Caco-2 (cell line): ENCODE measurements at regions not wholly inside any gene's neighbourhood (a gene's known extent, or its start where the extent isn't known, plus 50 kb on each side); places are given as distances from the start of the nearest gene placed in this dataset.

Experiments used
- BruUV-seq: library from RNA; stranded (reverse); fragments of 400-500 nt; replicated peaks from 2 replicates; lab custom pipeline; 2021; lab: Mats Ljungman, UMichigan
- CTCF ChIA-PET: fragments of 300-600 bp; sonication (Branson Sonifier 250); formaldehyde crosslinking; loops from one replicate; lab custom pipeline; 2022; ENCODE audit warnings: antibody characterized with exemption; lab: Charles Lee
- POLR2A ChIA-PET: fragments of 300-600 bp; sonication (Branson Sonifier 250); formaldehyde crosslinking; loops from one replicate; lab custom pipeline; 2022; ENCODE audit warnings: antibody characterized with exemption; lab: Charles Lee
- DNase-seq, 2 experiments: peaks; one replicate each; pipeline versions ENCODE4 v3.0.0 to v3.0.0-alpha.2; 2020 to 2022
- H3K27me3 ChIP-seq: replicated peaks from 2 replicates; pipeline ENCODE4 v1.6.0; 2011; ENCODE audit warnings: low read length; ENCODE audit not compliant: control insufficient read depth, insufficient read depth
- H3K36me3 ChIP-seq: 2 replicates; pipeline ENCODE4 v1.5.1; 2011; ENCODE audit warnings: low read length; ENCODE audit not compliant: control insufficient read depth, insufficient read depth
- H3K4me1 ChIP-seq: fragments of 250-450 bp; sonication (Bioruptor Pico); 2 replicates; pipeline ENCODE4 v1.5.1; 2020; ENCODE audit warnings: mild to moderate bottlenecking
- H3K4me3 ChIP-seq: 2 replicates; pipeline ENCODE4 v1.5.1; 2011; ENCODE audit warnings: low read depth, mild to moderate bottlenecking, control low read depth, low read length
- H3K9me3 ChIP-seq: fragments of 250-450 bp; sonication (Bioruptor Pico); 2 replicates; pipeline ENCODE4 v1.5.1; 2020; ENCODE audit warnings: mild to moderate bottlenecking, moderate library complexity
- H3K27ac Mint-ChIP-seq: one replicate; pipeline ENCODE4 v1.8.0; 2022; ENCODE audit warnings: mixed read lengths; ENCODE audit not compliant: unreplicated experiment
- H3K27me3 Mint-ChIP-seq: one replicate; pipeline ENCODE4 v1.8.0; 2022; ENCODE audit warnings: mixed read lengths; ENCODE audit not compliant: insufficient read depth, unreplicated experiment
- H3K36me3 Mint-ChIP-seq: one replicate; pipeline ENCODE4 v1.8.0; 2022; ENCODE audit warnings: mild to moderate bottlenecking, mixed read lengths; ENCODE audit not compliant: insufficient read depth, unreplicated experiment
- H3K4me1 Mint-ChIP-seq: one replicate; pipeline ENCODE4 v1.8.0; 2022; ENCODE audit warnings: low read depth, mixed read lengths; ENCODE audit not compliant: unreplicated experiment
- H3K4me3 Mint-ChIP-seq: one replicate; pipeline ENCODE4 v1.8.0; 2022; ENCODE audit warnings: mild to moderate bottlenecking, moderate library complexity, mixed read lengths; ENCODE audit not compliant: unreplicated experiment
- H3K9me3 Mint-ChIP-seq: one replicate; pipeline ENCODE4 v1.8.0; 2022; ENCODE audit warnings: mixed read lengths; ENCODE audit not compliant: unreplicated experiment
- intact Hi-C: fragments of 100-400 bp; cut with micrococcal nuclease; formaldehyde crosslinking; loops from one replicate; pipeline ENCODE4 v1.10.0; 2022; ENCODE audit not compliant: unreplicated experiment
- TF ChIP-seq, protein P1 (sequence below), 2 experiments: fragments of 200-600 bp in 1 of 2; IDR thresholded peaks; 1 replicate in 1 of 2; 2 replicates in 1 of 2; pipeline versions ENCODE4 v1.5.1 to v1.8.0; 2011 to 2022; ENCODE audit warnings: antibody characterized with exemption in 1 of 2, control low read depth in 1 of 2, inconsistent platforms in 1 of 2, low read depth in 1 of 2, low read length in 1 of 2, mild to moderate bottlenecking in 1 of 2, moderate library complexity in 1 of 2; ENCODE audit not compliant: insufficient read depth in 1 of 2, severe bottlenecking in 1 of 2, unreplicated experiment in 1 of 2

- Mint-ChIP-seq H3K36me3 (peaks cover 34% of the 10 kb centered on the region), H3K4me3 (no peak overlapping the region), H3K27me3 (no peaks in the 10 kb centered on the region), H3K9me3 (no peaks in the 10 kb centered on the region), H3K27ac (peak overlapping the region; percentile 87), H3K4me1 (peaks cover 22% of the 10 kb centered on the region)
- no peak overlapping the region for H3K4me3 ChIP-seq
- ChIA-PET POLR2A (no interaction called here), CTCF (interaction anchor here (1.8 to 1.9 kb wide), 2 partner anchors 11 to 49 kb away, joined by 4 to 10 read pairs; no protein-coding TSS in a partner anchor)
- H3K27me3 ChIP-seq, result no peaks in the 10 kb centered on the region
- TF ChIP-seq, protein P1, sequence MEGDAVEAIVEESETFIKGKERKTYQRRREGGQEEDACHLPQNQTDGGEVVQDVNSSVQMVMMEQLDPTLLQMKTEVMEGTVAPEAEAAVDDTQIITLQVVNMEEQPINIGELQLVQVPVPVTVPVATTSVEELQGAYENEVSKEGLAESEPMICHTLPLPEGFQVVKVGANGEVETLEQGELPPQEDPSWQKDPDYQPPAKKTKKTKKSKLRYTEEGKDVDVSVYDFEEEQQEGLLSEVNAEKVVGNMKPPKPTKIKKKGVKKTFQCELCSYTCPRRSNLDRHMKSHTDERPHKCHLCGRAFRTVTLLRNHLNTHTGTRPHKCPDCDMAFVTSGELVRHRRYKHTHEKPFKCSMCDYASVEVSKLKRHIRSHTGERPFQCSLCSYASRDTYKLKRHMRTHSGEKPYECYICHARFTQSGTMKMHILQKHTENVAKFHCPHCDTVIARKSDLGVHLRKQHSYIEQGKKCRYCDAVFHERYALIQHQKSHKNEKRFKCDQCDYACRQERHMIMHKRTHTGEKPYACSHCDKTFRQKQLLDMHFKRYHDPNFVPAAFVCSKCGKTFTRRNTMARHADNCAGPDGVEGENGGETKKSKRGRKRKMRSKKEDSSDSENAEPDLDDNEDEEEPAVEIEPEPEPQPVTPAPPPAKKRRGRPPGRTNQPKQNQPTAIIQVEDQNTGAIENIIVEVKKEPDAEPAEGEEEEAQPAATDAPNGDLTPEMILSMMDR (IDR thresholded peaks at IDR 0.05; ENCODE audit: insufficient read depth in 1 of 2, low read depth in 1 of 2, low read length in 1 of 2, severe bottlenecking in 1 of 2, unreplicated experiment in 1 of 2), result no peak
- no peaks in the 10 kb centered on the region for H3K36me3 ChIP-seq
- peaks cover 43% of the 10 kb centered on the region for H3K4me1 ChIP-seq
- DNase-seq, result no peak
- H3K9me3 ChIP-seq, result no peaks in the 10 kb centered on the region
- BruUV-seq, result no TSS peak
- intact Hi-C loops, result no loop called here
Measured at GRCh38 chr17:77381185-77381700, 240.5 kb downstream of the SEC14L1 start.

GRCh38 chr17:77381731-77382130 lies 241.0 kb downstream of the SEC14L1 start:
- no peaks in the 10 kb centered on the region for H3K9me3 Mint-ChIP-seq
- Histone ChIP-seq H3K4me3 (no peak overlapping the region), H3K27me3 (no peaks in the 10 kb centered on the region), H3K4me1 (peaks cover 48% of the 10 kb centered on the region), H3K9me3 (no peaks in the 10 kb centered on the region), H3K36me3 (no peaks in the 10 kb centered on the region)
- no peaks in the 10 kb centered on the region for H3K27me3 Mint-ChIP-seq
- peaks cover 27% of the 10 kb centered on the region for H3K4me1 Mint-ChIP-seq
- no peak overlapping the region for H3K4me3 Mint-ChIP-seq
- DNase-seq, result no peak
- peaks cover 37% of the 10 kb centered on the region for H3K36me3 Mint-ChIP-seq
- CTCF ChIA-PET, result interaction anchor here (0.9 to 1.9 kb wide), 3 partner anchors 11 to 48 kb away, joined by 3 to 10 read pairs (median 4); no protein-coding TSS in a partner anchor
- intact Hi-C loops, result loop anchor here (1.0 kb wide), 1 partner anchor 11 kb away; no protein-coding TSS in a partner anchor
- BruUV-seq, result no TSS peak
- peak overlapping the region; percentile 87 for H3K27ac Mint-ChIP-seq
- POLR2A ChIA-PET, result no interaction called here
- TF ChIP-seq, protein P1 (IDR thresholded peaks at IDR 0.05; ENCODE audit: insufficient read depth in 1 of 2, low read depth in 1 of 2, low read length in 1 of 2, severe bottlenecking in 1 of 2, unreplicated experiment in 1 of 2), result no peak

DNA sequence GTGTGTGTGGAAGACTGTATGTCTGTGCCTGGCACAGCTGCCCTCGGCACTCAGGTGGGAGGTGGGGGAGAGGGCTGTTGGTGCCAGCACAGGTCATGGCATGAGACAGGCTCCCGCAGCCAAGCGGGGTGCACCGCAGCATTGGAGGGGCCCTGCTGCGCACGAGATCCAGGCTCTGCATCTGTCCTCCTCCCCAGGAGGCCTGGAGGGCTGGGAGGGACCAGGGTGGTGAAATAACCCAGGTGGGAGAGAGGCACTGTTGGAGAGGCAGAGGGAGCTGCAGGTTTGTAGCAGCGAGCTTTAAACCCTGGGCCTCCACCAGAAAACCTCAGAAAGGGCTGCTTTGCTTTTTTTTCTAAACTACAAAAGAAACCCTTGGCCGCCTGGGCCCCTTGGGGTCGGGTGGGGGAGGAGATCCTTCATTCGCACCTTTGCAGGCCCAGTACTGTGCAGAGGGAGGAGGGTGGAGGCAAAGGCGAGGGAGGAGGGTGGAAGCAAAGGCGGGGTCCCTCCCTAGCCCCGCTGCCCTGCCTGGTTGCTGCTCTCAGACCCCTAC lies 241.7 kb downstream of the SEC14L1 start:
- H3K4me3 ChIP-seq, result no peak overlapping the region
- peaks cover 34% of the 10 kb centered on the region for H3K4me1 Mint-ChIP-seq
- H3K4me1 ChIP-seq, result peaks cover 53% of the 10 kb centered on the region
- DNase-seq, result peak; percentile 61 to 72
- intact Hi-C loops, result loop anchor here (1.0 kb wide), 1 partner anchor 10 kb away; no protein-coding TSS in a partner anchor
- peak overlapping the region; percentile 18 for H3K4me3 Mint-ChIP-seq
- BruUV-seq, result no TSS peak
- ChIA-PET CTCF (interaction anchor here (0.9 to 1.9 kb wide), 5 partner anchors 10 to 83 kb away, joined by 3 to 10 read pairs (median 4); no protein-coding TSS in a partner anchor), POLR2A (interaction anchor here (1.1 kb wide), 1 partner anchor 9 kb away, joined by 3 read pairs; no protein-coding TSS in a partner anchor)
- no peaks in the 10 kb centered on the region for H3K9me3 ChIP-seq
- H3K27ac Mint-ChIP-seq, result peak overlapping the region; percentile 87
- H3K9me3 Mint-ChIP-seq, result no peaks in the 10 kb centered on the region
- H3K27me3 ChIP-seq, result no peaks in the 10 kb centered on the region
- no peaks in the 10 kb centered on the region for H3K27me3 Mint-ChIP-seq
- H3K36me3 ChIP-seq, result no peaks in the 10 kb centered on the region
- TF ChIP-seq, protein P1 (IDR thresholded peaks at IDR 0.05; ENCODE audit: insufficient read depth in 1 of 2, low read depth in 1 of 2, low read length in 1 of 2, severe bottlenecking in 1 of 2, unreplicated experiment in 1 of 2), result peak in 1 of 2 experiments; percentile 21
- peaks cover 37% of the 10 kb centered on the region for H3K36me3 Mint-ChIP-seq
